Subcutaneous abdominal adipose tissue (tissue), 5 donors: ENCODE measurements at regions not wholly inside any gene's neighbourhood (a gene's known extent, or its start where the extent isn't known, plus 50 kb on each side); places are given as distances from the start of the nearest gene placed in this dataset.

ENCODE experiments used
- H3K27ac ChIP-seq: one replicate; pipeline ENCODE4 v1.7.0; 2013; ENCODE audit warnings: low read depth, mild to moderate bottlenecking, inconsistent platforms, low read length, moderate library complexity
- H3K27me3 ChIP-seq, 5 donors: one replicate each; pipeline ENCODE4 v1.7.0; 2013; ENCODE audit warnings: low read length in 5 of 5, inconsistent platforms in 1 of 5; ENCODE audit not compliant: control insufficient read depth in 5 of 5, insufficient read depth in 4 of 5
- H3K36me3 ChIP-seq, 5 donors: one replicate each; pipeline ENCODE4 v1.7.0; 2013; ENCODE audit warnings: low read length in 5 of 5; ENCODE audit not compliant: control insufficient read depth in 5 of 5, insufficient read depth in 5 of 5
- H3K4me1 ChIP-seq, 5 donors: one replicate each; pipeline ENCODE4 v1.7.0; 2013; ENCODE audit warnings: low read length in 5 of 5, mild to moderate bottlenecking in 3 of 5, moderate library complexity in 1 of 5; ENCODE audit not compliant: control insufficient read depth in 5 of 5, insufficient read depth in 5 of 5
- H3K4me3 ChIP-seq, 5 donors: one replicate each; pipeline ENCODE4 v1.7.0; 2013; ENCODE audit warnings: low read length in 5 of 5, low read depth in 1 of 5
- H3K9ac ChIP-seq, 5 donors: one replicate each; pipeline ENCODE4 v1.7.0; 2013; ENCODE audit warnings: low read length in 5 of 5, mild to moderate bottlenecking in 4 of 5, moderate library complexity in 3 of 5
- H3K9me3 ChIP-seq, 5 donors: one replicate each; pipeline ENCODE4 v1.7.0; 2013; ENCODE audit warnings: low read length in 5 of 5; ENCODE audit not compliant: control insufficient read depth in 5 of 5
- donor health status: healthy.
- donor health status: healthy.
- donor health status: healthy.
- donor health status: healthy.
- donor health status: healthy.

DNA sequence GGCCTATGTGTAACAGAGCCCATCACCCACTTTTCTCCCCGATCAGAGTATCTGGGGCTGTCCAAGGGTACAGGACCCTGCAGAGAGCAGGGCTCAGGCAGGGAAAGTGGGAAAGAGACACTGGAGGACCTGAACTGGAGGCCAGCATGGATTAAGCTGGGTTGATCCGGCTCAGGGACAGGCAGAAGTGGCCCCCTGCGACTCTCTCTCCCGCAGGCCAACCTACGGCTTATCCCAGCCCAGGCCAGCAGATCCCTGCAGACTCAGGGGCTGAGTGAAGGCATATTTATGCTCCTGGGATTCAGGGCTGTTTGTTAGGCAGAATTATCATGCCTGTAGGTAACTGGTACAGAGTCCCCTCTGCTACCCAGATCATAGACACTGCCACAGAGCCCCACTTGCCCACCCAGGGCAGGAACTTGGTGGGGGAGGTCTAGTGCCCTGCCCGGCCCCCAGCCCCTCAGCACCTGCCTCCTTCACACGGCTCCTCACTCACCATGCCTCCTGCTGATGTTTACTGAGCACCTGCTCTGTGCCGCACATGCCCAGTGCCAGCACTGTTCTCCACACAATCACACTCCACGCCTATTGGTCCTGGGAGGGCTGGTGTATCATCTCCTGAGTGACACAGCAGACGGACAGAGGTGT, 87.3 kb downstream of the ADRA2C start:
- Histone ChIP-seq H3K9ac (no peak overlapping the region), H3K9me3 (peaks cover 9 to 20% (median 16%) of the 10 kb centered on the region in 5 donors), H3K27me3 (peaks cover 19 to 38% (median 35%) of the 10 kb centered on the region in 5 donors), H3K27ac (no peak overlapping the region), H3K4me1 (no peaks in the 10 kb centered on the region), H3K36me3 (no peaks in the 10 kb centered on the region), H3K4me3 (no peak overlapping the region)

- peaks cover 25 to 45% (median 42%) of the 10 kb centered on the region in 5 donors for H3K27me3 ChIP-seq
- H3K4me3 ChIP-seq = no peak overlapping the region
- H3K9ac ChIP-seq = no peak overlapping the region
- H3K27ac ChIP-seq = no peak overlapping the region
- no peaks in the 10 kb centered on the region for H3K36me3 ChIP-seq
- H3K9me3 ChIP-seq = peaks cover 9 to 14% (median 13%) of the 10 kb centered on the region in 5 donors
- H3K4me1 ChIP-seq = no peaks in the 10 kb centered on the region
Measured at GRCh38 chr4:3854661-3855060, 88.5 kb downstream of the ADRA2C start.

DNA sequence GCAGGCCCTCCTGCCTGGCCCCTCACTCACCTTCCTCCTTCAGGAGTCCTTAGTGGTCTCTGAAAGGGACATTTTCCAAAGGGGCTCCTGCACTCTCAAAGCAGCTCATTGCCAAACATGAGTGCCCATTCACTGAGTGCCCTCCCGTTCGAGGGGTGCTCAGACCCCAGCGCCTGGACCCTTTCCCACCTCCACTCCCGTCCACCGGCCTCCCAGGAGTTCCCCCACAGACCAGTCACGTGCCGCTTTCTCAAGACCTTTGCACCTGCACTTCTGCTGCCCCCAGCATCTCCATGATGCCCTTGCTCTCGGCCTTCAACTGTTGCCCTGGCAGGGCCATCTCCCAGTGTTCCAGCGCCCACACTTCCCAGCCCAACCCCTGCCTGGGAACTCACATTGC, 89.5 kb downstream of the ADRA2C start:
- Histone ChIP-seq H3K4me1 (no peaks in the 10 kb centered on the region), H3K27ac (no peak overlapping the region), H3K4me3 (no peak overlapping the region), H3K36me3 (no peaks in the 10 kb centered on the region), H3K27me3 (peaks cover 25 to 51% (median 46%) of the 10 kb centered on the region in 5 donors), H3K9ac (no peak overlapping the region), H3K9me3 (peaks cover 0 to 4% (median 3%) of the 10 kb centered on the region in 5 donors)

DNA sequence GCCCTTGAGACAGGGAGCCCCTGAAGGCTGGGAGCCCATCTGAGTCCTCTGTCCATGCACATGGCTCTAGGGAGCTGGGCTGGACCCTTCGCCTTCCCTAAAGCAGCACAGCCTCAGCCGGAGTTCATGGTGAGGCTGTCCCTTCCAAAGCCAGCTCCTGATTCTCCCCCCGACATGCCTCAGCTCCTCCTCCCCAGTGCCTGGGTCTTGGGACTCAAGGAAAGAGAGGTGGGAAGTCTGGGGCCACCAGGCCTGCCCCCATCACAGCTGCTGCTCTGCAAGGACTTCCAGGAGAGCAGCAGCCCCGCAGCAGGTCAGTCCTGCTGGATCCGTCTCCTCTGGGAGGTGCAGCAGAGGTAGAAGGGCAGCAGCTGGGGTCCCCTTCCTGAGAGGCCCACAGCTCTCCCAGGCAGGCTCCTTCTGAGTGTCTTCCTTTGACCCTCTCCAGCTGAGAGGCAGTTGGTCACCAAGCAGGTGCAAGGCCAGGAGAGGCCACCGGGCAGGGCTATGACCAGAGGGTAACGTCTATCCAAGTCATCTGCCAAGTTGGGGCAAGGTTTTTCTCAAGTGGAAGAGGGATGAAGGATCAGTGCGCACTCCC, 90.5 kb downstream of the ADRA2C start:
- Histone ChIP-seq H3K9ac (no peak overlapping the region), H3K9me3 (no peaks in the 10 kb centered on the region), H3K27me3 (peaks cover 25 to 58% (median 47%) of the 10 kb centered on the region in 5 donors), H3K4me1 (no peaks in the 10 kb centered on the region), H3K4me3 (no peak overlapping the region), H3K36me3 (no peaks in the 10 kb centered on the region), H3K27ac (no peak overlapping the region)

- H3K27me3 ChIP-seq = peaks cover 25 to 64% (median 53%) of the 10 kb centered on the region in 5 donors
Measured at GRCh38 chr4:3857269-3857926, 91.2 kb downstream of the ADRA2C start.

GRCh38 chr4:3858046-3858730, 92.0 kb downstream of the ADRA2C start:
- Histone ChIP-seq H3K4me3 (no peak overlapping the region), H3K27me3 (peaks cover 21 to 67% (median 58%) of the 10 kb centered on the region in 5 donors), H3K36me3 (no peaks in the 10 kb centered on the region), H3K9ac (no peak overlapping the region), H3K27ac (no peak overlapping the region), H3K9me3 (no peaks in the 10 kb centered on the region), H3K4me1 (peaks cover 0 to 10% (median 0%) of the 10 kb centered on the region in 5 donors)

More at GRCh38 chr4:3857269-3857926, 91.2 kb downstream of the ADRA2C start:
- Histone ChIP-seq H3K4me3 (no peak overlapping the region), H3K4me1 (peaks cover 0 to 4% (median 0%) of the 10 kb centered on the region in 5 donors), H3K27ac (no peak overlapping the region), H3K36me3 (no peaks in the 10 kb centered on the region), H3K9ac (no peak overlapping the region), H3K9me3 (no peaks in the 10 kb centered on the region)

DNA sequence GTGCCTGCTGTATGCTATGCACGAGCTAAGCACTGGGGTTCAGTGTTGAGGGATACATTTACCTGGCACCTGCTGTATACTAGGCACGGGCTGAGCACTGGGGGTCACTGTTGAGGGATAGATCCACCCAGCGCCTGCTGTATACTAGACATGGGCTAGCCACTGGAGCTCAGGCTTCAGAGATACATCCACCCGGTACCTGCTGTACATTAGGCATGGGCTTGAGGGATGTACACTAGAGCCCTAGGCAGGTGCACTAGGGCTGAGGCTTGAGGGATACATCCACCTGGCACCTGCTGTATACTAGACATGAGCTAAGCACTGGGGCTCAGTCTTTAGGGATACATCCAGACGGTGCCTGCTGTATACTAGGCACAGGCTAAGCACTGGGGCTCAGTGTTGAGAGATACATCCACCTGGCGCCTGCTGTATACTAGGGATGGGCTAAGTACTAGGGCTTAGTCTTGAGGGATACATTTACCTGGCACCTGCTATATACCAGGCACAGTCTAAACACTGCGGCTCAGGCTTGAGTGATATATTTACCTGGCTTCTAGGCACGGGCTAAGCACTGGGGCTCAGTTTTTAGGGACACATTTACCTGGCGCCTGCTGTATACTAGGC, 92.7 kb downstream of the ADRA2C start:
- H3K27ac ChIP-seq = no peak overlapping the region
- H3K4me3 ChIP-seq = no peak overlapping the region
- H3K4me1 ChIP-seq = peaks cover 0 to 13% (median 0%) of the 10 kb centered on the region in 5 donors
- no peaks in the 10 kb centered on the region for H3K9me3 ChIP-seq
- H3K27me3 ChIP-seq = peaks cover 20 to 69% (median 53%) of the 10 kb centered on the region in 5 donors
- H3K36me3 ChIP-seq = no peaks in the 10 kb centered on the region
- H3K9ac ChIP-seq = no peak overlapping the region

DNA sequence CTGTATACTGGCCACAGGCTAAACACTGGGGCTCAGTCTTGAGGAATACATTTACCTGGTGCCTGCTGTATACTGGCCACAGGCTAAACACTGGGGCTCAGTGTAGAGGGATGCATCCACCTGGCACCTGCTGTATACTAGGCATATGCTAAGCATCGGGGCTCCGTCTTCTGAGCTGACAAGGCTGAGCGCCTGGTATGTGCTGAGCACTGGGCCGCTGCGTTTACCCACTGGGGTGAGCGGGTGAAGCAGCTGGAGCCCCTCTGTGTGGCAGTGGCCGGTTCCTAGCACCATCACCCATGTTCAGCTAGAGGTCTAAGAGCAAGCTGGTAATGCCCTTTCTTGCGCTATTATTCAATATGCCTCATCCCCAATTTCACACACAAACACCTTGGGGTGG, 93.4 kb downstream of the ADRA2C start:
- Histone ChIP-seq H3K4me1 (peaks cover 0 to 13% (median 0%) of the 10 kb centered on the region in 5 donors), H3K27ac (no peak overlapping the region), H3K27me3 (peaks cover 17 to 70% (median 58%) of the 10 kb centered on the region in 5 donors), H3K9ac (no peak overlapping the region), H3K36me3 (no peaks in the 10 kb centered on the region), H3K9me3 (no peaks in the 10 kb centered on the region), H3K4me3 (no peak overlapping the region)

DNA sequence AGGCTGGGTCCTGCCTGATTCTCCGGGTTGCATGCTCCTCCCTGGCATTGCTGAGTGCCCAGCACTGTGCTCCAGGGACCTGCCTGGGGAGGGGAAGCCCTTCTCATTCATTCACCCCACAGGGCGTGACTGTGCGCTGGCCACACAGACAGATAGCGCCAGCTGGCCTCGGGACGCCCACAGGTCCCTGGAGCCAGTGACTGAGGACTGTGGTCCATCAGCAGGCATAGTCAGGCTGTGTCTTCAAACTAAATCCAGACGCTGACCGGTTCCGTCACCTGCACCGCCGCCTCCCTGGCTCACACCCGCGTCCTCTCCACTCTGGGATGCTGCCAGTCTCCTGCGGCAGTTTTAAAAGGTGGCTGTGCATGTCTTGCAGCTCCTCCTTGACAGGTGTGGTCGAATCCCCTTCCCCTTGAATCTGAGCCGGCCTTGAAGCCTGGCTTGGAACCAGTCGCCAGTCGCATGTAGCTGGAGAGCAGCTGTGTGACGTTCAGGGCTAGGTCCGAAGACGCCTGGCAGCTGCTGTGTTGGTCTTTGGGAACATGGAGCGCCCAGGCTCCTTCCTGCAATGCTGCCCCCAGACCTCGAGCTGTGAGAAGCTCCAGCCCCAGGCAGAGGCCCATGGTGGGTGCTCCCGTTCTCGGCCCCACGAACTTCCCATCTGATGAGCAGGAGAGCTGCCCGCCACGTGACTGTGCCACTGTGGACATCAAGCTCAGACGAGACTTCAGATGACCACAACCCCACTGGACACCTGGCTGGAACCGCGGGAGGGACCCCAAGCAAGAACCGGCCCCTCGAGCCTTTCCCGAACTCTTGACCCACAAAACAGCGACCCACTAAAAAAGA, 94.1 kb downstream of the ADRA2C start:
- peaks cover 11 to 72% (median 59%) of the 10 kb centered on the region in 5 donors for H3K27me3 ChIP-seq
- H3K9ac ChIP-seq = no peak overlapping the region
- H3K27ac ChIP-seq = no peak overlapping the region
- no peaks in the 10 kb centered on the region for H3K9me3 ChIP-seq
- H3K4me1 ChIP-seq = peaks cover 0 to 13% (median 0%) of the 10 kb centered on the region in 5 donors
- no peak overlapping the region for H3K4me3 ChIP-seq
- no peaks in the 10 kb centered on the region for H3K36me3 ChIP-seq
